Fibroblast of lung (primary cell): ENCODE measurements at regions not wholly inside any gene's neighbourhood (a gene's known extent, or its start where the extent isn't known, plus 50 kb on each side); places are given as distances from the start of the nearest gene placed in this dataset.
"Not testable (repeated sequence)": the region's sequence is repeated elsewhere in the genome, so short reads cannot be mapped to it uniquely, and the experiment has no call there.

ENCODE experiments used
- DNase-seq, 2 donors: peaks; one replicate each; pipeline versions ENCODE4 v3.0.0 to v3.0.0-alpha.2; 2010; ENCODE audit warnings: low read depth in 2 of 2
- H2AFZ ChIP-seq: 2 replicates; pipeline ENCODE4 v1.5.1; 2012; ENCODE audit warnings: low read length, control low read depth, inconsistent platforms
- H3K27ac ChIP-seq: 2 replicates; pipeline ENCODE4 v1.5.1; 2011; ENCODE audit warnings: low read length, control low read depth; ENCODE audit not compliant: insufficient read depth
- H3K27me3 ChIP-seq: 2 replicates; pipeline ENCODE4 v1.5.1; 2011; ENCODE audit warnings: mild to moderate bottlenecking, low read length; ENCODE audit not compliant: control insufficient read depth, insufficient read depth
- H3K36me3 ChIP-seq: 2 replicates; pipeline ENCODE4 v1.5.1; 2011; ENCODE audit warnings: low read length; ENCODE audit not compliant: control insufficient read depth, insufficient read depth
- H3K4me1 ChIP-seq: 2 replicates; pipeline ENCODE4 v1.5.1; 2011; ENCODE audit warnings: low read length; ENCODE audit not compliant: control insufficient read depth, insufficient read depth; ENCODE audit errors: extremely low read depth
- H3K4me2 ChIP-seq: 2 replicates; pipeline ENCODE4 v1.5.1; 2011; ENCODE audit warnings: low read length, control low read depth; ENCODE audit not compliant: insufficient read depth; ENCODE audit errors: extremely low read depth
- H3K4me3 ChIP-seq, 4 experiments: fragments of 200-600 bp in 1 of 4; sonication (generic) in 1 of 4; replicated peaks in 1 of 4; 2 replicates each; pipeline ENCODE4 v1.5.1; 2011 to 2016; ENCODE audit warnings: low read length in 4 of 4, low read depth in 3 of 4, mild to moderate bottlenecking in 3 of 4, control low read depth in 2 of 4, inconsistent platforms in 1 of 4, mixed read lengths in 1 of 4; ENCODE audit not compliant: insufficient read depth in 1 of 4; ENCODE audit errors: control extremely low read depth in 1 of 4
- H3K79me2 ChIP-seq: 2 replicates; pipeline ENCODE4 v1.5.1; 2012; ENCODE audit warnings: mild to moderate bottlenecking, low read length, inconsistent platforms; ENCODE audit not compliant: control insufficient read depth, insufficient read depth
- H3K9ac ChIP-seq: 2 replicates; pipeline ENCODE4 v1.5.1; 2011; ENCODE audit warnings: mild to moderate bottlenecking, low read length, control low read depth; ENCODE audit not compliant: insufficient read depth
- H3K9me3 ChIP-seq: 2 replicates; pipeline ENCODE4 v1.5.1; 2012; ENCODE audit warnings: low read depth, low read length; ENCODE audit not compliant: control insufficient read depth, insufficient read depth
- H4K20me1 ChIP-seq: 2 replicates; pipeline ENCODE4 v1.5.1; 2011; ENCODE audit warnings: low read length; ENCODE audit not compliant: control insufficient read depth, insufficient read depth; ENCODE audit errors: extremely low read depth
- CTCF ChIP-seq, 2 donors: IDR thresholded peaks in 1 of 2; conservative IDR thresholded peaks in 1 of 2; 1 replicate in 1 of 2; 2 replicates in 1 of 2; pipeline ENCODE4 v1.5.1; 2011 to 2012; ENCODE audit warnings: low read length in 2 of 2, control low read depth in 1 of 2, inconsistent platforms in 1 of 2, low read depth in 1 of 2, mild to moderate bottlenecking in 1 of 2
- EZH2 ChIP-seq: IDR thresholded peaks from 2 replicates; pipeline ENCODE4 v1.5.1; 2012; ENCODE audit warnings: low read length, control low read depth, mild to moderate bottlenecking; ENCODE audit errors: missing control alignments

- H3K36me3 ChIP-seq, result no peaks in the 10 kb centered on the region
- no peak overlapping the region for H2AFZ ChIP-seq
- H3K79me2 ChIP-seq, result no peaks in the 10 kb centered on the region
- no peak overlapping the region for H3K4me2 ChIP-seq
- H3K27me3 ChIP-seq, result no peaks in the 10 kb centered on the region
- H3K9ac ChIP-seq, result no peak overlapping the region
- no peaks in the 10 kb centered on the region for H4K20me1 ChIP-seq
- DNase-seq, result no peak
- H3K9me3 ChIP-seq, result no peaks in the 10 kb centered on the region
- no peak overlapping the region for H3K4me3 ChIP-seq
- peaks cover 2% of the 10 kb centered on the region for H3K4me1 ChIP-seq
- H3K27ac ChIP-seq, result no peak overlapping the region
- TF ChIP-seq CTCF (conservative IDR thresholded peaks at IDR 0.05 in 1 of 2, IDR thresholded peaks at IDR 0.05 in 1 of 2; ENCODE audit: low read depth in 1 of 2, low read length in 2 of 2), result no peak
- TF ChIP-seq EZH2, result no peak
These were observed 214.9 kb downstream of the KITLG start for GRCh38 chr12:88365403-88365802.

- Histone ChIP-seq H3K27ac (no peak overlapping the region), H3K9me3 (no peaks in the 10 kb centered on the region), H3K27me3 (no peaks in the 10 kb centered on the region), H3K9ac (no peak overlapping the region), H3K79me2 (no peaks in the 10 kb centered on the region), H2AFZ (no peak overlapping the region), H3K36me3 (no peaks in the 10 kb centered on the region), H3K4me1 (peaks cover 2% of the 10 kb centered on the region), H3K4me3 (no peak overlapping the region), H3K4me2 (no peak overlapping the region), H4K20me1 (no peaks in the 10 kb centered on the region)
- TF ChIP-seq CTCF (conservative IDR thresholded peaks at IDR 0.05 in 1 of 2, IDR thresholded peaks at IDR 0.05 in 1 of 2; ENCODE audit: low read depth in 1 of 2, low read length in 2 of 2) (no peak), EZH2 (no peak)
- DNase-seq, result no peak
These were observed 214.2 kb downstream of the KITLG start for GRCh38 chr12:88366101-88366500.

- no peaks in the 10 kb centered on the region for H3K9me3 ChIP-seq
- H3K4me3 ChIP-seq, result no peak overlapping the region
- no peaks in the 10 kb centered on the region for H3K27me3 ChIP-seq
- no peak overlapping the region for H3K27ac ChIP-seq
- H3K4me1 ChIP-seq, result peaks cover 2% of the 10 kb centered on the region
- H4K20me1 ChIP-seq, result no peaks in the 10 kb centered on the region
- H2AFZ ChIP-seq, result no peak overlapping the region
- no peaks in the 10 kb centered on the region for H3K36me3 ChIP-seq
- H3K4me2 ChIP-seq, result no peak overlapping the region
- no peak overlapping the region for H3K9ac ChIP-seq
- TF ChIP-seq CTCF (conservative IDR thresholded peaks at IDR 0.05 in 1 of 2, IDR thresholded peaks at IDR 0.05 in 1 of 2; ENCODE audit: low read depth in 1 of 2, low read length in 2 of 2), result no peak
- no peak for TF ChIP-seq EZH2
- DNase-seq, result no peak
- H3K79me2 ChIP-seq, result no peaks in the 10 kb centered on the region
These were observed 213.0 kb downstream of the KITLG start for GRCh38 chr12:88367231-88367630.

GRCh38 chr12:88368077-88368476, 212.2 kb downstream of the KITLG start:
- not testable (repeated sequence) for H3K79me2 ChIP-seq, DNase-seq, H4K20me1 ChIP-seq, H3K27ac ChIP-seq, H3K27me3 ChIP-seq, H3K4me2 ChIP-seq, H3K9me3 ChIP-seq, H3K9ac ChIP-seq, H3K4me3 ChIP-seq, H3K36me3 ChIP-seq, H2AFZ ChIP-seq, H3K4me1 ChIP-seq
